H7 (cell line): ENCODE measurements at regions not wholly inside any gene's neighbourhood (a gene's known extent, or its start where the extent isn't known, plus 50 kb on each side); places are given as distances from the start of the nearest gene placed in this dataset.

Source experiments
- DNase-seq: peaks from one replicate; pipeline ENCODE4 v3.0.0; 2012
- H3K27me3 ChIP-seq: 2 replicates; pipeline ENCODE4 v1.6.0; 2011; ENCODE audit warnings: mild to moderate bottlenecking, low read length; ENCODE audit not compliant: control insufficient read depth, insufficient read depth
- H3K36me3 ChIP-seq: replicated peaks from 2 replicates; pipeline ENCODE4 v1.5.1; 2011; ENCODE audit warnings: low read length; ENCODE audit not compliant: control insufficient read depth, insufficient read depth
- H3K4me3 ChIP-seq: 2 replicates; pipeline ENCODE4 v1.5.1; 2011; ENCODE audit warnings: low read depth, mild to moderate bottlenecking, control low read depth, low read length, moderate library complexity; ENCODE audit not compliant: insufficient read depth

- no peaks in the 10 kb centered on the region for H3K36me3 ChIP-seq
- H3K27me3 ChIP-seq = peaks cover 2% of the 10 kb centered on the region
- no peak overlapping the region for H3K4me3 ChIP-seq
- no peak for DNase-seq
These were observed 72.7 kb downstream of the KLHDC7A start for GRCh38 chr1:18553388-18553787.

GRCh38 chr1:18554099-18554498 is 73.4 kb downstream of the KLHDC7A start:
- Histone ChIP-seq H3K4me3 (no peak overlapping the region), H3K27me3 (peaks cover 3% of the 10 kb centered on the region), H3K36me3 (no peaks in the 10 kb centered on the region)
- no peak for DNase-seq

- no peak for DNase-seq
- H3K4me3 ChIP-seq = no peak overlapping the region
- H3K27me3 ChIP-seq = peaks cover 3% of the 10 kb centered on the region
- H3K36me3 ChIP-seq = no peaks in the 10 kb centered on the region
These were observed 73.9 kb downstream of the KLHDC7A start for GRCh38 chr1:18554597-18554996.

- no peak overlapping the region for H3K4me3 ChIP-seq
- H3K27me3 ChIP-seq = peaks cover 5% of the 10 kb centered on the region
- H3K36me3 ChIP-seq = no peaks in the 10 kb centered on the region
- no peak for DNase-seq
These were observed 74.3 kb downstream of the KLHDC7A start for GRCh38 chr1:18555036-18555435.

- H3K27me3 ChIP-seq = peaks cover 3% of the 10 kb centered on the region
- H3K36me3 ChIP-seq = no peaks in the 10 kb centered on the region
- no peak overlapping the region for H3K4me3 ChIP-seq
- peak; percentile 66 for DNase-seq
These were observed 74.3 kb upstream of the PAX7 start for GRCh38 chr1:18556364-18556763.

- Histone ChIP-seq H3K36me3 (no peaks in the 10 kb centered on the region), H3K4me3 (peak overlapping the region; percentile 6), H3K27me3 (peaks cover 3% of the 10 kb centered on the region)
- DNase-seq = peak; percentile 79
These were observed 72.8 kb upstream of the PAX7 start for GRCh38 chr1:18557621-18558465.

GRCh38 chr1:18560692-18561091 is 70.0 kb upstream of the PAX7 start:
- no peak for DNase-seq
- Histone ChIP-seq H3K36me3 (no peaks in the 10 kb centered on the region), H3K4me3 (no peak overlapping the region), H3K27me3 (peaks cover 3% of the 10 kb centered on the region)

- Histone ChIP-seq H3K27me3 (peaks cover 3% of the 10 kb centered on the region), H3K36me3 (no peaks in the 10 kb centered on the region), H3K4me3 (no peak overlapping the region)
- no peak for DNase-seq
These were observed 68.7 kb upstream of the PAX7 start for GRCh38 chr1:18561967-18562366.

- H3K27me3 ChIP-seq = 0 out of 2 replicates have a peak, but pooled peaks cover 2% of the 10 kb centered on the region
- no peak for DNase-seq
- no peaks in the 10 kb centered on the region for H3K36me3 ChIP-seq
- no peak overlapping the region for H3K4me3 ChIP-seq
These were observed 66.0 kb upstream of the PAX7 start for GRCh38 chr1:18564676-18565075.

- Histone ChIP-seq H3K4me3 (no peak overlapping the region), H3K27me3 (no peaks in the 10 kb centered on the region), H3K36me3 (no peaks in the 10 kb centered on the region)
- no peak for DNase-seq
These were observed 65.3 kb upstream of the PAX7 start for GRCh38 chr1:18565321-18565720.

GRCh38 chr1:18568489-18568888 is 62.2 kb upstream of the PAX7 start:
- DNase-seq = no peak
- no peaks in the 10 kb centered on the region for H3K27me3 ChIP-seq
- H3K36me3 ChIP-seq = no peaks in the 10 kb centered on the region
- H3K4me3 ChIP-seq = no peak overlapping the region

- no peaks in the 10 kb centered on the region for H3K36me3 ChIP-seq
- no peak for DNase-seq
- no peak overlapping the region for H3K4me3 ChIP-seq
- H3K27me3 ChIP-seq = no peaks in the 10 kb centered on the region
These were observed 61.4 kb upstream of the PAX7 start for GRCh38 chr1:18569251-18569650.

- peak; percentile 61 for DNase-seq
- Histone ChIP-seq H3K36me3 (no peaks in the 10 kb centered on the region), H3K4me3 (no peak overlapping the region), H3K27me3 (no peaks in the 10 kb centered on the region)
These were observed 60.7 kb upstream of the PAX7 start for GRCh38 chr1:18569811-18570545.

- Histone ChIP-seq H3K27me3 (no peaks in the 10 kb centered on the region), H3K4me3 (no peak overlapping the region), H3K36me3 (no peaks in the 10 kb centered on the region)
- DNase-seq = no peak
These were observed 59.4 kb upstream of the PAX7 start for GRCh38 chr1:18571275-18571674.
